ENCODE measurements at regions not wholly inside any gene's neighbourhood (a gene's known extent, or its start where the extent isn't known, plus 50 kb on each side); places are given as distances from the start of the nearest gene placed in this dataset.

DNA sequence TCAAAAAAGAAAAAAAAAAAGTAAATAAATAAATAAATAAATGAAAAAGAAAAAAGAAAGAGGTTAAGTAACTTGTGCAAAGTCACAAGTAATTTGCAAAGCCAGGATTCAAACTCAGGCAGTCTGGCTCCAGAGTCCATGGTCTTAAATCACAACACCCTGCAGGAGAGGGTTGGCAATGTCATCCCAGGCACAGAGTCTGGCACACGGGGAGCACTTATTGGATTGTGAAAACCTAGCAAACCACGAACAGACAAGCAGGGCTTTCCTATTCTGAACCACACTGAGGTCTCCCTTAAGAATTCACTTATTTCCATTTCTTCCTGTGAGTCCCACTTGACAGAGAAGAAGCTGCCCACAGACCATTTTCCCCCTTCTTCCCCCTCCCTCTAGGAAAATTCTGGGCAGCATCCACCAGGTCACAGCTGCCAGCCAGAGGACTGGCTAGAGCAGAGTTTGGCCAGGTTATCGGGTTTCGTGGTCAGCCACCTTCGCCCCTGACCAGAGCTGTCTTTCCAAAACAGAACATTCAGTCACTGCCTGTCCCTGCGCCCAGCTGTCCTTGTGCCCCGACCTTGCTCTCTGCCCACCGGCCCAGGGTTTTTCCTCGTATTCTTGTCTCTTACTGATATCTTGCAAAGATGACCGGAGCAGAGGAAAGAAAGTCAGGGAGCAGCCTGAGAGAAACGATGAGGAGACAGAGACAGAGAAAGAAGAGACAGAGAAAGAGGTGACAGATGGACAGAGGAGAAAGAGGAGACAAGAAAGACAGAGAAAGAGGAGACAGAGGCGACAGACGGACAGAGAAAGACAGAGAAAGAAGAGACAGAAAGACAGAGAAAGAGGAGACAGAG, 106.4 kb upstream of the PTPN1 start:
- Histone ChIP-seq H3K36me3 (ENCODE audit: control insufficient read depth in 2 of 3, insufficient read depth in 3 of 3, low read length in 3 of 3) (no peaks in the 10 kb centered on the region), H3K27ac (ENCODE audit: low read depth in 2 of 2, low read length in 2 of 2) (no peak overlapping the region), H3K27me3 (ENCODE audit: control insufficient read depth, insufficient read depth, low read length) (no peaks in the 10 kb centered on the region), H3K9me3 (ENCODE audit: control insufficient read depth in 2 of 3, insufficient read depth in 1 of 3, low read length in 3 of 3) (no peaks in the 10 kb centered on the region), H3K9ac (ENCODE audit: low read length in 3 of 3) (no peak overlapping the region), H3K4me3 (ENCODE audit: low read length in 3 of 3) (no peak overlapping the region), H3K4me1 (ENCODE audit: control insufficient read depth in 2 of 3, insufficient read depth in 2 of 3, low read depth in 1 of 3, low read length in 3 of 3) (peaks cover 0 to 4% (median 0%) of the 10 kb centered on the region in 3 donors)
- TF ChIP-seq, protein P1, sequence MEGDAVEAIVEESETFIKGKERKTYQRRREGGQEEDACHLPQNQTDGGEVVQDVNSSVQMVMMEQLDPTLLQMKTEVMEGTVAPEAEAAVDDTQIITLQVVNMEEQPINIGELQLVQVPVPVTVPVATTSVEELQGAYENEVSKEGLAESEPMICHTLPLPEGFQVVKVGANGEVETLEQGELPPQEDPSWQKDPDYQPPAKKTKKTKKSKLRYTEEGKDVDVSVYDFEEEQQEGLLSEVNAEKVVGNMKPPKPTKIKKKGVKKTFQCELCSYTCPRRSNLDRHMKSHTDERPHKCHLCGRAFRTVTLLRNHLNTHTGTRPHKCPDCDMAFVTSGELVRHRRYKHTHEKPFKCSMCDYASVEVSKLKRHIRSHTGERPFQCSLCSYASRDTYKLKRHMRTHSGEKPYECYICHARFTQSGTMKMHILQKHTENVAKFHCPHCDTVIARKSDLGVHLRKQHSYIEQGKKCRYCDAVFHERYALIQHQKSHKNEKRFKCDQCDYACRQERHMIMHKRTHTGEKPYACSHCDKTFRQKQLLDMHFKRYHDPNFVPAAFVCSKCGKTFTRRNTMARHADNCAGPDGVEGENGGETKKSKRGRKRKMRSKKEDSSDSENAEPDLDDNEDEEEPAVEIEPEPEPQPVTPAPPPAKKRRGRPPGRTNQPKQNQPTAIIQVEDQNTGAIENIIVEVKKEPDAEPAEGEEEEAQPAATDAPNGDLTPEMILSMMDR (IDR thresholded peaks at IDR 0.05; ENCODE audit: borderline replicate concordance, extremely low read depth, insufficient read depth) = no peak
- DNase-seq (no peak), FAIRE-seq (no peak)
- intact Hi-C loops (cut with DNase I) = no loop called here

DNA sequence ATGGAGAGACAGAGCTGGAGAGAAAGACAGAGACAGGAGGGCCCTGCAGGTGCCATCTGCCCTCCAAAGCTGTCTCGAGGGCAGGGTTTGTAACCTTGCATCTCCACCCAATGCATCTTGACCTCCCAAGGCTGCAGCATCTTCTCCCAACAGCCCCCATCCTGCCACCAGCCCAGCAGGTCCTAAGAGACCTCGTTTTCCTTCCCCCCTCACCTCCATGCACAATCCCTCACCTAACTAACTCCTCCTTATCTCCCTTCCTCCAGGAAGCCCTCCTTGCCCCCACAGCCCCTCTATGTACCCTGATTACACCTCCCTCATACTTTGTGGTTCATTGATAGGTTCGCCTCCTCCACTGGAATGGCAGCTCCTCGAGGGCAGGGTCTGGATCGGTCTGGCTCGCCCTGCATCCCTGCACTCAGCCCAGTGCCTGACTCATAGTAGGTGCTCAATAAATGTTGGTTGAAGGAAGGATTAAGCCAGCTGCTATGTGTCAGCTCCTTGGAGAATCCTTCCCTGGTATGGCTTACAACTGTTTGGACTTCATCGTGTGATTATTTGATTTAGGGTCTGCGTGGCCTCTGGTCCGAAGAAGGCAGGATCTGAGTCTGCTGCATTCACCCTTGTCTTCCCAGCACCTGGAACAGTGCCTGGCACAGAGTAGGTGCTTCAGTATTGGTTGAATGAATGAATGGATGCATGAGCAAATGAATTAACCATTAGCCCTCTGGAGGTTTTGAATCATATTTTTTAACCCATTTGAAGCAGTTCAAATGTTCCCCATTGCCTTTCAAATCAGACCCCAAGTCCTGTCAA, 105.6 kb upstream of the PTPN1 start:
- Histone ChIP-seq H3K27me3 (ENCODE audit: control insufficient read depth, insufficient read depth, low read length) (no peaks in the 10 kb centered on the region), H3K4me1 (ENCODE audit: control insufficient read depth in 2 of 3, insufficient read depth in 2 of 3, low read depth in 1 of 3, low read length in 3 of 3) (peaks cover 0 to under 1% (median 0%) of the 10 kb centered on the region in 3 donors), H3K4me3 (ENCODE audit: low read length in 3 of 3) (no peak overlapping the region), H3K36me3 (ENCODE audit: control insufficient read depth in 2 of 3, insufficient read depth in 3 of 3, low read length in 3 of 3) (no peaks in the 10 kb centered on the region), H3K9me3 (ENCODE audit: control insufficient read depth in 2 of 3, insufficient read depth in 1 of 3, low read length in 3 of 3) (no peaks in the 10 kb centered on the region), H3K27ac (ENCODE audit: low read depth in 2 of 2, low read length in 2 of 2) (no peak overlapping the region), H3K9ac (ENCODE audit: low read length in 3 of 3) (no peak overlapping the region)
- TF ChIP-seq, protein P1 (IDR thresholded peaks at IDR 0.05; ENCODE audit: borderline replicate concordance, extremely low read depth, insufficient read depth) = no peak
- DNase-seq (no peak), FAIRE-seq (no peak)
- intact Hi-C loops (cut with DNase I) = no loop called here

DNA sequence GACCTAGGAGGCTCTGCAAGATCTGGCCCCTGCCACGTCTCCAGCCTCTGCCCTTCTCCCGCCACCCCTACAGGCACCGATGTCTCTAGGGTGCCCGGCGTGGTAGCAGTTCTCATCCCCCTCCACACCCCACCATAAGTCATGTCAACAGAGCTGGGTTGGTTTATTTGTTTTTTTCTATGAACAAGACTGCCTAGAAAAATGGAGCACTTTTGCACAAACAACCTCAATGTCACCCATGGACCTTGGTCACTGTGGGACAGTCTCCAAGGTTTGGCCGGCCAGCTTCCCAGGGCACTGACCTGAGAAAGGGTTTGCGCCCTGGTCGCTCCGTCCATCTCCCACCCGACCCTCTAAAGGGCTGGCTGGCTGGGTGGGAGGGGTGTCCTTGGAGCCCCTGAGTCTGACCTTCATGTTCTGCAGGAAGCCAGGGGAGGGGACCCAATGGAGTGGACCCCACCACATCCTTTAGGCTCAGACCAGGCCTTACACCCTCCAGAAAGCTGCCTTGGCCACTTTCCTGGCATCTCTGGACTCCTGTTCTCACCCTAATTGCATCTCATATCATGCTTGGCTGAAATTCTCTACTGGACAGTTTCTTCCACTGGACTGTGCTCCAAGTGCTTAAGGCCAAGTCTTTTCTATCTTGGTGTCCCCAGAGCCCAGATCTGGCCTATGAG, 104.8 kb upstream of the PTPN1 start:
- H3K36me3 ChIP-seq (ENCODE audit: control insufficient read depth in 2 of 3, insufficient read depth in 3 of 3, low read length in 3 of 3) = no peaks in the 10 kb centered on the region
- H3K27me3 ChIP-seq (ENCODE audit: control insufficient read depth, insufficient read depth, low read length) = no peaks in the 10 kb centered on the region
- no peaks in the 10 kb centered on the region for H3K4me1 ChIP-seq (ENCODE audit: control insufficient read depth in 2 of 3, insufficient read depth in 2 of 3, low read depth in 1 of 3, low read length in 3 of 3)
- TF ChIP-seq, protein P1 (IDR thresholded peaks at IDR 0.05; ENCODE audit: borderline replicate concordance, extremely low read depth, insufficient read depth) = no peak
- H3K9me3 ChIP-seq (ENCODE audit: control insufficient read depth in 2 of 3, insufficient read depth in 1 of 3, low read length in 3 of 3) = no peaks in the 10 kb centered on the region
- no peak overlapping the region for H3K9ac ChIP-seq (ENCODE audit: low read length in 3 of 3)
- FAIRE-seq (no peak), DNase-seq (no peak)
- H3K27ac ChIP-seq (ENCODE audit: low read depth in 2 of 2, low read length in 2 of 2) = no peak overlapping the region
- intact Hi-C loops (cut with DNase I) = no loop called here
- no peak overlapping the region for H3K4me3 ChIP-seq (ENCODE audit: low read length in 3 of 3)

Measured in kidney (tissue), 13 donors.